ENCODE measurements at regions not wholly inside any gene's neighbourhood (a gene's known extent, or its start where the extent isn't known, plus 50 kb on each side); places are given as distances from the start of the nearest gene placed in this dataset.
"Not testable (repeated sequence)": the region's sequence is repeated elsewhere in the genome, so short reads cannot be mapped to it uniquely, and the experiment has no call there.

DNA sequence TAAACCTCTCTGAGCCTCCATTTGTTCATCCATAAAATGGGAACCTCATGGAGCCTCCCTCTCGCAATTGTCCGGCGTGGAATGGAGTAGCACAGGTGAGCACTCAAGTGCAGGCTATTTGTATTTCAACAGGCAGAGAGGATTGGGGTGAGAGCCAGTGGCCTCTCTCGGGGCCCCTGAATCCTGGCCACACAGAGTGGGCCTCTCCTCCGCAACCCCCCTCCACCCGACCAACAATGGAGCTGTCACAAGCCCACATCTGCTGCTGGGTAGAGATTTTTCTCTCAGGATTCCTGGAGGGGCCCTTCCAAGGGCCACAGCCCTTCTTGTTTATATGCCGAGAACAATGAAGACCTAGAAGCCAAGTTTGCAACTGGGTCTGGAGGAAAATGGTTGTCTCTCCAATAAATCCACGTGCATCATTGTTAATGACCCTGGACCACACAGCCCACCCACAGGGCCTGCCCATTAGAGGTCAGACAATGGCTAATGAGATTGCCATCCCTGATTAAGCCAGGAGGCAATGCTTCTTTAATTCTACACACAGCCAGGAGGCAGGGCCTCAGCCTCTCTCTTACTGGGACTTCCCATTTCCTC, 233.0 kb downstream of the ANKRD60 start:
- no peak for FAIRE-seq

DNA sequence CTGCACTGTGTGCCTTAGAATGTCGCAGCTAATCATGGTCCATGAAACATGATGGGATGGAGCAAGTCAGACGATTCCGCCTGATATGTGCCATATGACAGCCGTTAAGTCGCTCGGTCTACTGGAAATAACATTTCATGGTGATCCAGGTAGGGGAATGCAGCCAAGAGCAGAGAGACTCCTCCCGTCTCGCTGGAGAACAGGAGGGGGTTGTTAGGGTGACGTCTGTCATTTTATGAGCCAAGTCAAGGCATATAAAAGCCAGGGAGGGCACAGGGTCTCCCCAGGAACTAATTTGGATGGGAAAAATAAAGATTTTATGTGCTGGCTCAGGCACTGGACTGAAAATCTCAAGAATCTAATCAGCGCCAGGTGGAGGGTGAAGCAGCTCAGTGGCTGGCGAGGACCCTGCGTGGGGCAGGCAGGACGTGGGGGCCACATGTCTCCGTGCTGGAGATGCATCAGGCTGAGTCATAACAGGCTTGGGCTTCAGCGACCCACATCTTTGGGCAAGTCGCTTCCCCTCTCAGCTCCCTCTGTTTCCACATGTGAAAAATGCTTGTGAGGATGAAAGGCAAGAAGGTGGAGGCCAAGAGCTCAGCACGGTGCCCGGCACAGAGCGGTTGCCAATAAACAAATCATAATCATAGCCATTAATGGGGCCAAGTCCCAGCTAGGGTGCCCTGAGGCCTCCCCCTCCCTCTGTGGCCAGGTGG, 234.6 kb downstream of the ANKRD60 start:
- no peak for FAIRE-seq

DNA sequence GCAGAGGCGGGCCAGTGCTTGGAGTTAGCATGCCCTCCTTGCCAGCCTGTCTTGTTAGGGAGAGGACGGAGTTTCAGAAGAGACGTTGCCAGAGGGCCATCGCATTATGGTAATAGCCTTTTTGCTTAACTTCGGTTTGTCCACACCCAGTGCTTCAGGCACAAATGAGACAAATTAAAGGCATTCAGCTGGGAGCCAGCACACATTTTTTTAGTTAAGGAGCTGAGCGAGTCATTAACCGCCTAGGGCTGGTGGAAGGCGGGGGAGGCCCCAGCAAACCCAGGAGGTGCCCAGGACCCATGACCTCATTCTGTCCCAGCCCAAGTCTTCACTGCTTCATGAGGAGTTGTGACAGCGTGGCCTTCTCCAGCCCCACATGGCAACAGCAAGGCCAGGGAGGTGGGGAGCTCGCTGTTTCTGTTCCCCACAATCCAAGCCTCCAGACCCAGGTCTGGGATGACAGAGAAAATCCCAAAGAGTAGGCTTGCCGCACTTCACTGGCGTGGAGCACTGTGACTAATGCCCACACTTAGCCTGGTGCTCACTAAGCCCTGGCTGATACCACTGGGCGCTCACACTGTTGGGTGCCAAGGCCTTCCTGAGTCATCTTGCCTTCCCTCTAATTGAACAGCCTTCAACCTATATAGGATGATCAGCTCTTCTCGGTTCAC, 237.1 kb downstream of the ANKRD60 start:
- FAIRE-seq, result no peak

DNA sequence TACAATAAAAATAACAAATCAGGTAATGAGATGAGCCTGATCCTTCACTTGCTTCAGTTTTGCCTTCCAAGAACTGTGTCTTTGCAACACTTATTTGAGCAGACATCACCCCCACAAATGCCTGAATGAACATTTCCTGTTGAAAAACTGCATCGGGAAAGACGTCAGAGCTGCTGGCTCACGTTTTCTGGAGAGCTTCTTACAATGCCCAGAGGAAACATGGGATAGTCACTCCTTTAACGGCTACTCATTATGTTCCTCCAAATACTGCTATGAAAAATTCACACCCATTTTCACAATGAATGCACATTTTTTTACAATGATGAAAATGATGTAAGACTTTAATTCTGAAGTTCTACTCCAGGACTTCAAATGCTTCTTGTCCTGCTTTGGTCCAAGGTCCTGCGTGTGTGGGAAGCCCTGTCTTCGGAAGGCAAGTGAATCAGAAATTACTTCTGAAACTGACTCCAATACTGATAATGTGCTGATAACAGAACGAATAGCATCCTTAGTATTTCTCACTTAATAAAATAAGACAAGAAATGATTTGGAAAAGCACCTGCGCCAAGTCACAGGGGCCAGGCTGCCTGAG, 238.0 kb downstream of the ANKRD60 start:
- FAIRE-seq, result no peak

DNA sequence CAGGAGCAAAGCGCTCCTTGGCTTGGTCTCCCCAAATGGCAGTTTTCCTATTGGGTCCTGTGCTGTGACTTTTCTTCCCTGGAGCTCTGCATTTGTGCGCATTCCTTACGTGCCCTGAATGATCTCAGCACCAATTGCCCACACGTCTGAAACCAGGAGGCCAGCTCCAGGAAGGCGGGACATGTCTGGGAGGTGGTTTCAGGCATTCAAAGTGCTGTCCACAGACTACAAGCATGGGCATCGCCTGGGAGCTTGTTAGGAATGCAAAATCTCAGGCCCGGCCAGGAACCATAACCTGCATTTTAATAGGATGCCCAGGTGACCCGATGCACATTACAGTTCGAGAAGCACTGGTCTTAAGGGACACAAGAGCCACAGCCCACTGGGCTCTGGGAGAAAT, 239.6 kb downstream of the ANKRD60 start:
- no peak for FAIRE-seq

DNA sequence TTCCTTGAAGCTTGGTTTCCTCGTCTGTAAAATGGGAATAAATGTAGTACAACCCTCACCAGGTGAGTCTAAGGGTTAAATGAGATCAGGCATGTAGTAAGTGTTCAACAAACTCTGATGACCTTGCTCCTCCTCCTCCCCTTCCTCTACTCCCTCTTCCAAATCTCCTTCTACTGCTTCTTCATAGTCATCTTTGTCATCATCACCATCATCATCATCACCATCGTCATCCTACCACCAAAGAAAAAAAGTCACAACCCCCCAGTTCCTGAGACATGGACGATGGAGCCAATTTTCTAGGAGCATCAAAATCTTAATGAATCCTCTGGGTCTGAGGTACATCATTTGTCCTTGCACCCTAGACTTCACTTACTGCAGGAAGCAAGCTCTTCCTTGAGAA, 240.0 kb downstream of the ANKRD60 start:
- no peak for FAIRE-seq

DNA sequence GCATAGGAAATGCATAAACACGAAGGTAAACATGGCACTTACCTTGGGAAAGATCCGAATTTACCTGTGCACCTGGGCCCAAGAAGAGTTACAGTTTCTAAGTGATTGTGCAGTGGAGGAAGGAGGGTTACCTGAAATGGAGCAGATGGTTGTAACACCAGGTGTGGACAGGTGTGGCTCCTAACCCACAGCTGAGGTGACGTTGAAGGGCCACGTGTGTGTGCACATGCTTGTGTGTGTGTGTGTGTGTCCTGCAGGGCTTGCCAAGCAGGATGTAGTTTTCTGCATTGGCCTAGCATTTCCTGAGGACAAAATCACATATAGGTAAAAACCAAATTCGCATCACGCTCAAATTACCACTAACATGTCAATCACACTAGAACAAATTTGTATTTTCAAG, 240.8 kb downstream of the ANKRD60 start:
- no peak for FAIRE-seq

DNA sequence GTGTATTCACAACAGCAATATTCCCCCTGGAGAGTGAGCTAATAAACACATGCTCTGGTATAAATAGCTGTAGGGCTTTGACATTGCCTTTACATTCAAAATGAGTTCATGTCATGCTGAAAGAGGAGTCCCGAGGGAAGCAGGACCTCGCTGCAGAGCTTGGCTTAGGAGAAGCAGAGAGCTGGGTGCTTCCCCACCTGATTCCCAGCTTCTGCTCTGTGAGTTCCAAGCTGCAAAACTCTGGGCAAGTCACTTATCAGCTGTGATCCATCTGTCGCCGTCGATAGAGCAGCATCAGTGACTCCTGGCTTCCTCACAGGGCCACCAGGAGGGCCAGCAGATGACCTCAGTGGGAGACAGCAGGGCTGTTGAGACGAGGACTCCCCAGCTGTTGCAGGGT, 241.8 kb downstream of the ANKRD60 start:
- FAIRE-seq, result no peak

DNA sequence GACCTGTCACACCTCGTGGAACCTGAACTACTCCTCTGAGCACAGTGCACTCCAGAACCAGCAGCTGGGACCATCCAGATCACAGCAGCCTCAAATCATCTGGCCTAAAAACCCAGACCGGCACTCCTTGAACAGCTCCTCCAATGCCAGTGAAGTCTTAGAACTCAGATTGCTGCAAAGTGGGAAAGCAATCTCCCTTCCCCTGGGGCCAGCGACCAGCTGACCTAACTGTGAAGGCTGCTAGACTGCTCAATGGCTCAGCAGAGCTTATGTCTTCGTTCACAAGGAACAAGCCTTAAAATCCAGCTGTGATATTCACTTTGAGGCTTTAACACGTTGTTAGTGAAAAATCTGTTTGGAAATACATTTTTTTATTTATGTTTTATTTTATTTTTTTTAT, 243.2 kb downstream of the ANKRD60 start:
- FAIRE-seq, result no peak

DNA sequence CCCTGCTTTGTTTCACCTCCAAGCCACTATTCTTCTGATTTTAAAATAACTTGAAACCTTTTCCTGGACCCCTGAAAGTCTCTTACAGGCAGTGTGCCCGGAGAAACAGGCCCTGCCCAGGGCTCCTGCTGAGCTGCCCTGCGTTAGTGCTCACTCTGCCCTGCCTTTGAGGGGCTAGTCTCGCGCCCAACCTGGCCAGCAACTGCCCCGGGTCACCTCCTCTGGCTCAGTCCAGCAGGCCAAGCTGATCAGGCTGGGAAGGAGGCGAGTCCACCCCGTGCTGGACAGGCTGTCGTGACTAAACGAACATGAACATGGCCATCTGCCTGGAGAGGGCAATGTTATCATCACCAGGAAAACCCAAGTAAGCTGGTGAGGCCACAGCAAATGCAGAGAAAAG, 245.4 kb downstream of the ANKRD60 start:
- no peak for FAIRE-seq

DNA sequence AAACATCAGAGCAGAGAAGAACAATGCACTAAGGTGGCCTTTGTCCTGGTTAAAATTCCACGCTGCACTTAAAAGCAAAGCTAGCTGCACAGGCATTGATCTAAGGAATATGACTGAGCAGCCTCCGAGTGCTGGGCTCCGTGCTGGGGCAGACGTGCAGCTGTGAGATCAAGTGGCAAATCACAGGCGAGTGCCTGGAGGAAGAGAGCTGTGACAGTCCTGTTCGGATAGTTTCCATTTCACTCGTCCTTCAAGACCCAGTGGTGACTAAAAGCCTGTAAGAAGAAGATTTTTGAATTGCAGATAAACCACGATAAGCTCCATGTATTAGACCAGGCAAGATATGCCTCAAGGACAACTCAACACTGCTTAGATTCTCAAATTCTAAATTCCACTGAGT, 247.9 kb downstream of the ANKRD60 start:
- no peak for FAIRE-seq

DNA sequence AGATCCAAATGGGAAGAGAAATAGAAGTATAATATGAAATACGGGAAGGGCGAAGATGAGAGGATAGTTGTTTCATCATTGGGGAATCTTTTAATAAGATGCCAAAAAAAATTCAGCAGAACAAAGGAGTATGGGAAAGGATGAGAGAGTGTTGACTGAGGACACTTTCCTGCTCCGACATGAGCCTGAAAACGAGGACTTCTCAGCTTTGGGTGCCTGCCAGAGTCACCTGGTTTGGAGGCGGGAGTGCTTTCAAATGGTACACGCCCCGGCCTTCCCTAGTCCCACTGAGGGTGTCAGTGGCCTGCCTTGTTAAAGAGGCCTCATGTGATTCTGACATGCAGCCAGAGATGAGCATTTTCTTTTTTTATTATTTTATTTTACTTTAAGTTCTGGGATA, 250.9 kb downstream of the ANKRD60 start:
- FAIRE-seq, result no peak

DNA sequence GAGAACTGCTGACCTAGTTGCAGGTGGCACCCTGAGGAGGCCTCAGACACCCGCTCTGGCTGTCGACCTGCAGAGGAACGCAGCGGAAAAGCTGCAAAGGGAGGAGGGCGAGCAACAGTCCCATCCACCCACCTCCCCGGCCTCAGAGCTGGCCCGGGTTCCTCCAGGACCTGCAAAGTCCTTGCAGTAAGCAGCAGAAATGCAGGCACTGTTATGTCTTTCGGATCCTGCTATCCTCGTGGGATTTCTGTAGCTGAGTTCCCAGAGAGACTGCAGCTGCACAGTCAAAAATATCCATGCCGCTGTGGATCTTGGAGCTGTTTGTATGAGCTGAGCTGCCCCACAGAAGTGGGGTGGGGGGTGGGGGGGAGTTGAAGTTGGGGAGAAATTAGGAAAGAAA, 251.3 kb downstream of the ANKRD60 start:
- no peak for FAIRE-seq

DNA sequence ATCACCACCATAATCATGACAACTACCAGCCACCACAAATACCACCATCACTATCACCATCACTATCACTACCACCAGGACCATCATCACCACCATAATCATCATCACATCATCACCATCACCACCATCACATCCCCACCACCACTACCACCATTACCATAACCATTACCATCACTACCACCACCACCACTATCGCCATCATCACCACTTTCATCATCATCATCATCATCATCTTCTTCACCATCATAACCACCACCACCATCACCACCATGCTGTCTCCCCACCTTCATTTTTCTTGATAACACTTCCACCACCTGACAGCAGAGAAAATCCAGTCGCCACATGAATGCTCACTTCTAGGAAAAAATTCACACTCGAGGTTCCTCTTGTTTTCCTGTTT, 253.6 kb downstream of the ANKRD60 start:
- FAIRE-seq, result no peak

DNA sequence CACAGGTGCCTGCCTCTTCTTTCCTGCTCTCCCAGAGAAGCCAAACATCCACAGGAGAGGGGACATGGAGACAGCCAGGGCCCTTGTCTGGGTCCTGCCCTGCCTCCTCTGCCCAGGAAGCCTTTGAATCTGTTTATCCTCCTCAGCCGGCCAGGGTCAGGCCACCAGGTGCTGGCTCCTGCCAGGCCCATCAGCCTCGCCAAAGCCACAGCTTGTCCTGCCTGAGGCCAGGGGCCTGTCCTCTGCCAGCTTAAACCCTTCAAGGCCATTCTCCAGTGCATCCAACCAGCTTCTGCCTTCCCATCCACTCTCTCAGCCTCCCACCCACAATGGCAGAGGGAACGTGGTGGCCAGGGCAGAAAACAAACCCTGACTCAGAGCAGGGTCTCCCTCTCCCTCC, 254.6 kb downstream of the ANKRD60 start:
- FAIRE-seq, result no peak

DNA sequence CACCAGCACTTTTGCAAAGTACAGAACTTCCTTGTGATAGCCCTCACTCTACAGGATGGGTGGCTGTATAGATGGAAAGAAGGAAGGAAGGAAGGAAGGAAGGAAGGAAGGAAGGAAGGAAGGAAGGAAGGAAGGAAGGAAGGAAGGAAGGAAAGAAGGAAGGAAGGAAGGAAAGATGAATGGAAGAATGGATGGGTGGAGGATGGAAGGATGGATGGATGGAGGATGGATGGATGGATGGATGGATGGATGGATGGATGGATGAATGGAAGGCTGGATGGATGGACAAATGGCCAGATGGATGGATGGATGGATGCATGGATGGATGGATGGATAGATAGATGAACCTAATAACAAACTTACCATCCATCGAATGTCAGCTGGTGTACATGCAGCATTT, 256.9 kb downstream of the ANKRD60 start:
- FAIRE-seq, result not testable (repeated sequence)

DNA sequence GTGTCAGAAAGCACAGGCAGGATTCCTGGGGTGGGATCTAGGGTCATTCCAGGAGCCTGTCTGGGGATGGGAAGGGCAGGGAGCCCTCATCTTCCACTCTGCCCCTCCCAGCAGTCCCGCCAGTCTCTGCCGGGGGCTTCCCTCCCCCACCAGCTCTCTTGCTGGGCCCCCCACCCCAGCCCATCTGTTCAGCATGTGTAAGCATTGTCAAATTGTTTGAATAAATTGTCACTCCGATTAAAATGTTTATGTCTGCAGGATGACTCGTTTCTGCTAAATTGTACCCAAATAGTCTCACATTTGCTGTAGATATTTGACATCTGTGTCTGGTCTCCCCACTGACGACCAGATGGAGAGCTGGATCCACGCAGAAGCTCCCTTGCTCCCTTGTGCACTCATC, 257.6 kb downstream of the ANKRD60 start:
- FAIRE-seq, result no peak

DNA sequence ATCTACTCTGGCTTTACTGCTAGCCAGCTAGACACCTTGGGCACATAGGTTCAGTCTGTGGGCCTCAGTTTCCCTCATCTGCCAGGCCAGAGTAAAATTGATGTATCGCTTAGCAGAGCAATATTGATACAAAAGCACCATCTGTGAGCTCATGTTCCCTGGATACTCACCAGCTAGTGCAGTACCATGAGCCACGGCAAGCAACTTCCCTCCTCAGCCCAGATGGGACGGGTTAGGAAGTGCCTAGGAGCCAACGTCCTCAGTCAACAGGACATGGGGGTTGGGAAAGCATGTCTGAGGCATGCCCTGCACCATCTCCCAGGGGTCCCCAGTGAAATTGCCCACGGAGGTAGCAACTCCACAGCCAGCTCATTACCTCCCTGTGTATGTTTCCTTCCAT, 258.3 kb downstream of the ANKRD60 start:
- FAIRE-seq, result no peak

DNA sequence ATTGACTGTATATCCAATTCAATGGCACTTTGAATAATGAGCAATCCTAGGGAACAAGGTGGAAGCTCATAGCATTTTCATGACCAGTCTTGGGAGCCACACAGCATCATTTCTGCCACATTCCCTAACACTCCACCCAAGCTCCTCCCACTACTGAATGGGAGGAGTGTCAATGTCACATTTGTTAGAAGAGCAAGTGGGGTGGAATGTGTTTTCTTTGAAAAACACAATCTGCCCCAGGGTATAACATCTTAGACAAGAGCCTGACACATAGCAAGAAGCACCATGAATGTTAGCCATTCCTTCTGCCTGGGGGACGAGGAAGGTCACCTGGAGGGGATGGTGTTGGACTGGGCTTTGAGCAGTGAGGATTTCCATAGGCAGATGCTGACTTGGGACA, 258.3 kb upstream of the PMEPA1 start:
- FAIRE-seq, result no peak

DNA sequence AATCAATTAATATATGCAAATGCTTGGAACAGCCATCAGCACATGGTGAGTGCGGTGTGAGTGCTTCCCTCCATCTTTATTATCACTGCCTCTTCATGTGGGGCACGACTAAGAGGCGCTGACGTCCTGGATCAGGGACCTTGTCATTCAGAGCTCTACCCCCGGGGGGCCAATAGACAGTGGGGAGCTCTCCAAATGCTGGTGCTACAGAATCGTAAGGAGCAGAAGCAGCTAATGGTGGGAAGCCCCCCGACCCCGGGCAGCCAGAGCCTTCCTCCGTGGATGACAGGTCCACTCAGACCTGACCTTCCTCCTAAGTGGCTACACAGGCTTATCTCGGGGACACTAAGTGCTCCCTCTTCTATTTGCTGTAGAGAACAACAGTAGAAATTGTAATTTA, 257.5 kb upstream of the PMEPA1 start:
- FAIRE-seq, result no peak

DNA sequence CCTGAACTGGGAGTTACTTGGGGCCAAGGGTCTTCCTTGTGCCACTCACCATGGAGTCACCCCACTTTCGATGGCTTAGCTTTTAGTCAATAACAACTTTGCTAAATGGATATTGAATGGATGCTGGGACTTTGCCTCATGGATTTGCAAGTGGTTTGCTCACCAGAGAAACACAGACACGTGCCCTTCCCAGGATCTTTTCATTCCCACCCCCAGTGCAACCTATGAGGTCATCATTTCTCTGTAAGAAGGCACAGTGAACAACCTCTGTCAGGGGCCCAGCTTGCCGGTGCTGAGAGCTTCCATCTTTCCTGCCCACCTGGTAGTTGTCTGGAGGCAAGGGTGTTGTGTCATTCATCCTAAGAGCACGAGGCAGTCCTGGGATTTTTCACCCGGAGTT, 256.8 kb upstream of the PMEPA1 start:
- FAIRE-seq, result no peak

DNA sequence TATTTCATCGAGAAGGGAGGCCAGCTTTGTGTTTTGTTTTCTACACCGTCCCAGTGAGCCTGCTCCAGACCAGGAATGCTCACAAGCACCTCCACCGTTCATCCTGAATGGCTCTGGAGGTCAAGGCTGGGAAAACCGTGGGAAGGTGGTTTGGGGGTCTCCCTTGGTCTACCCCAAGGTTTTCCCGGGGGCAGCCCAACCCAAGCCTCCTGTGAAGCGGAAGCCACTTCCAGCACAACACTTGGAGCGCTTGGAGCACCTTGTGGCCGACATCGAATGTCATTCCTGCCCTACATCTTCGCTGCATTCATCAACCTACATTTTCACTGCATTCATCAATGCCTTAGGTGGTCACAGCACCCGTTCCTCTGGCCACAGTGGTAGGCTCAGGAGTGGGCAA, 255.6 kb upstream of the PMEPA1 start:
- no peak for FAIRE-seq

DNA sequence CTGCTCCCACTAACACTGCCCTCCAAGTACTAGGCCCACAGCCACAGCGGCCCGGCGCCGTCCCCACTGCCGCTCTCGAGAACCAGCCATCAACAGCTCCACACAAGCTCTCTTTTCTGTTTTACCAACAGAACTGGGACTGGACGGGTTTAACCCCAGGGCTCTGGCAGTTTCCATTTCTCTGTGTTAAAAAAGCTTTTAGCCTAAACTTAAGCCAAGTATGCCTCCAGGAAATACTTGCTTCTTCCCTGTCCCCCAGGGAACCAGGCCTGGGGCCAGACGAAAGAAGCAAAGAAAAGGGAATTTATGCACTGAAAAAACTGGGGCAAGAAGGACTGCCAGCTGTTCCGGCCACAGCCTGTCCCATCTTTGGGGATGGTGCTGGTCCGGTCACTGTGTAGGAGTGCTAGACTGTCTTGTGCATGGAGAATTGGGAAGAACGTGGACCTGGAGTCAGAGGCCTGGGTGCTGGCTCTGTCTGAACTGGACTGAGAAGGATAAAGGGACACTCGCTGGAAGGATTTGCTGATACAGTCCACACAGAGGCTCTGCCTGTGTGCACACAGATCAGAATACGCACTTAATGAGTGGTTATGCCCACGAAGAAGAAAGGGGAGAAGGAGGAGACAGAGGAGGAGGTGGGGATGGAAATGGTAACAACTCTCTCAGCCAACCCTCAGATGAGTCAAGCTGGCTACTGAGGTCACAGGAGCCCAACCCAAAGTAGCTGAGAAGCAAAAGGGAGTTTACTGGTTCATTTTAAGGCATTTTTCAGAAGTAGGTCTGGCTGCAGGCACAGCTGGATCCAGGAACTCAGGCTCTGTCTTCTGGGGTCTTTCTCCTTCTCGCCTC, 254.4 kb upstream of the PMEPA1 start:
- no peak for FAIRE-seq

Measured in A204.1 (cell line).